Kidney capillary endothelial cell (primary cell): ENCODE measurements at regions not wholly inside any gene's neighbourhood (a gene's known extent, or its start where the extent isn't known, plus 50 kb on each side); places are given as distances from the start of the nearest gene placed in this dataset.

ENCODE experiments used
- DNase-seq: peaks from one replicate; pipeline ENCODE4 v3.0.0-alpha.2; 2018; ENCODE audit warnings: low spot score

GRCh38 chr4:22217480-22217879 is 268.9 kb upstream of the KCNIP4 start:
- no peak for DNase-seq

GRCh38 chr4:22216278-22216677 is 267.7 kb upstream of the KCNIP4 start:
- no peak for DNase-seq

- DNase-seq = no peak
Measured at GRCh38 chr4:22215084-22215483, 266.5 kb upstream of the KCNIP4 start.

- no peak for DNase-seq
Measured at GRCh38 chr4:22203711-22204011, 255.1 kb upstream of the KCNIP4 start.

GRCh38 chr4:22202975-22203710 is 254.6 kb upstream of the KCNIP4 start:
- no peak for DNase-seq

GRCh38 chr4:22202246-22202974 is 253.8 kb upstream of the KCNIP4 start:
- no peak for DNase-seq

- DNase-seq = no peak
Measured at GRCh38 chr4:22201256-22201655, 252.7 kb upstream of the KCNIP4 start.

GRCh38 chr4:22196551-22196950 is 248.0 kb upstream of the KCNIP4 start:
- no peak for DNase-seq

GRCh38 chr4:22192084-22192511 is 243.5 kb upstream of the KCNIP4 start:
- DNase-seq = no peak

- DNase-seq = no peak
Measured at GRCh38 chr4:22191565-22191964, 243.0 kb upstream of the KCNIP4 start.

GRCh38 chr4:22190855-22191254 is 242.3 kb upstream of the KCNIP4 start:
- DNase-seq = peak; percentile 1

GRCh38 chr4:22187203-22187820 is 238.7 kb upstream of the KCNIP4 start:
- no peak for DNase-seq

- DNase-seq = no peak
Measured at GRCh38 chr4:22181736-22182135, 233.2 kb upstream of the KCNIP4 start.

GRCh38 chr4:22179124-22179874 is 230.7 kb upstream of the KCNIP4 start:
- DNase-seq = no peak

GRCh38 chr4:22174640-22175039 is 226.1 kb upstream of the KCNIP4 start:
- no peak for DNase-seq

GRCh38 chr4:22170353-22170752 is 221.8 kb upstream of the KCNIP4 start:
- no peak for DNase-seq

GRCh38 chr4:22167201-22167600 is 218.6 kb upstream of the KCNIP4 start:
- no peak for DNase-seq

- DNase-seq = no peak
Measured at GRCh38 chr4:22162454-22162853, 213.9 kb upstream of the KCNIP4 start.

- DNase-seq = no peak
Measured at GRCh38 chr4:22130741-22131140, 182.2 kb upstream of the KCNIP4 start.

GRCh38 chr4:22129454-22130029 is 181.0 kb upstream of the KCNIP4 start:
- DNase-seq = no peak

- no peak for DNase-seq
Measured at GRCh38 chr4:22122062-22122461, 173.5 kb upstream of the KCNIP4 start.

- DNase-seq = no peak
Measured at GRCh38 chr4:22115262-22115661, 166.7 kb upstream of the KCNIP4 start.
